Suppressor macrophage treated with lipopolysaccharide for 1 hour (primary cell): ENCODE measurements at regions not wholly inside any gene's neighbourhood (a gene's known extent, or its start where the extent isn't known, plus 50 kb on each side); places are given as distances from the start of the nearest gene placed in this dataset.
"Not testable (repeated sequence)": the region's sequence is repeated elsewhere in the genome, so short reads cannot be mapped to it uniquely, and the experiment has no call there.

Experiments
- DNase-seq, 3 donors: peaks; one replicate each; pipeline ENCODE4 v3.0.0-alpha.2; 2020 to 2022

DNA sequence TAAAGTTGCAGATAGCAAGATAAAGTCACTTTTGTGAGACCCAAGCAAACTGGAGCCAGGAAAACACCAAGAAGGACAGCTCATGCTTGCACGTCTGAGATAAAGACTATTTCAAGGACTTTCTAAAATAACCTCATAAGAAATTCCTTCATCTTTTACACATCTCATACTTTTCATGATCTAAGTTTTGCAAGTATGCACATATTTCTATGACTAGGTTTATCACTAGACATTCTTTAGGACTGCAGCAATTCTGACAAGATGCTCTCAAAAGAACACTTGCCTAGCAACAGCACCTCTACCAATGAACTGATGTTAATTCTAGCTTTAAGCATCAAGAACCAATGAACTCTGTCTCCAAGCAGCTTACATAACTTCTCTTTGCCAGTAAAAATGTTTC is 457.6 kb downstream of the SEMA3D start:
- no peak for DNase-seq

- no peak for DNase-seq
These were observed 464.1 kb downstream of the SEMA3D start for GRCh38 chr7:84722734-84723133.

GRCh38 chr7:84722086-84722485 is 464.8 kb downstream of the SEMA3D start:
- DNase-seq, result no peak

- no peak for DNase-seq
These were observed 466.3 kb downstream of the SEMA3D start for GRCh38 chr7:84720456-84721097.

DNA sequence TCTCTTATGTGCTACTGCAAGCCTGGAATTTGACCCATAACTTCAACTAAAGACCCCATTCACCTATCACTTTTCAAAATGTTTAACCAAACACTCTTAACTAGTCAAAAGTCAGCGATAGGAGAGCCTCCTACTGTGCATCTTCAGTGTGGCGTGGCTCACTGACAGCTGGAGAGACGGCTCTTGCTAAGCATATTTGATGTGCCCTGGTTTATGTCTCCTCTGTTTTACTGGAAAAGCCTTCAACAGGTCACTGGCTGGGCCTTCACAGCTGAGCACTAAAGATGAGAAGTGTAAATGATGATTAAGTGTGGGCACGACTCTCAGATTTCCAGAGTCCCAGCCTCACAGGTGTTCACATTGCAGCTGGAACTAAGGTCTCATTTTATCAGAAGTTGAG is 472.1 kb downstream of the SEMA3D start:
- DNase-seq, result no peak

GRCh38 chr7:84712374-84713121 is 474.3 kb downstream of the SEMA3D start:
- DNase-seq, result no peak

DNA sequence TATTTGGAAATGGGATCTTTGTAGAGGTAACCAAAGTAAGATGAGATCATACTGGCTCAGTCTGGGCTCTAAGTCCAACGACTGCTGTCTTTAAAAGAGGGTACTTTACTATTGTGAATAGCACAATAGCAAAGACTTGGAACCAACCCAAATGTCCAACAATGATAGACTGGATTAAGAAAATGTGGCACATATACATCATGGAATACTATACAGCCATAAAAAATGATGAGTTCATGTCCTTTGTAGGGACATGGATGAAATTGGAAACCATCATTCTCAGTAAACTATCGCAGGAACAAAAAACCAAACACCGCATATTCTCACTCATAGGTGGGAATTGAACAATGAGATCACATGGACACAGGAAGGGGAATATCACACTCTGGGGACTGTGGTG is 476.3 kb downstream of the SEMA3D start:
- not testable (repeated sequence) for DNase-seq

DNA sequence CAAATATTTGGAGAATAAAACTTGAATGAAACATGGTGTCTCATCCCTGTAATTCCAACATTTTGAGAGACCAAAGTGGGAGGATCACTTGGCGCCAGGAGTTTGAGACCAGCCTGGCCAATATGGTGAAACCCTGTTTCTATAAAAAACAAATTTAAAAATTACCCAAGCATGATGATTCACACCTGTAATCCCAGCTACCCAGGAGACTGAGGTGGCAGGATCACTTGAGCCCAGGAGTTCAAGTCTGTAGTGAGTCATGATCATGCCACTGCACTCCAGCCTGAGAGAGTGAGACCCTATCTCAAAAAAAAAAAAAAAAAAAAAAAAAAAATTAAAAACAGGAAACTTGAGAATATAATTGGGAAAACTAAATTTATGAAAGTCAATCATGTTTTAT is 481.1 kb downstream of the SEMA3D start:
- no peak for DNase-seq

- no peak for DNase-seq
These were observed 481.8 kb downstream of the SEMA3D start for GRCh38 chr7:84705079-84705478.

- no peak for DNase-seq
These were observed 482.5 kb downstream of the SEMA3D start for GRCh38 chr7:84704380-84704779.

GRCh38 chr7:84701524-84702306 is 485.1 kb downstream of the SEMA3D start:
- DNase-seq, result no peak

DNA sequence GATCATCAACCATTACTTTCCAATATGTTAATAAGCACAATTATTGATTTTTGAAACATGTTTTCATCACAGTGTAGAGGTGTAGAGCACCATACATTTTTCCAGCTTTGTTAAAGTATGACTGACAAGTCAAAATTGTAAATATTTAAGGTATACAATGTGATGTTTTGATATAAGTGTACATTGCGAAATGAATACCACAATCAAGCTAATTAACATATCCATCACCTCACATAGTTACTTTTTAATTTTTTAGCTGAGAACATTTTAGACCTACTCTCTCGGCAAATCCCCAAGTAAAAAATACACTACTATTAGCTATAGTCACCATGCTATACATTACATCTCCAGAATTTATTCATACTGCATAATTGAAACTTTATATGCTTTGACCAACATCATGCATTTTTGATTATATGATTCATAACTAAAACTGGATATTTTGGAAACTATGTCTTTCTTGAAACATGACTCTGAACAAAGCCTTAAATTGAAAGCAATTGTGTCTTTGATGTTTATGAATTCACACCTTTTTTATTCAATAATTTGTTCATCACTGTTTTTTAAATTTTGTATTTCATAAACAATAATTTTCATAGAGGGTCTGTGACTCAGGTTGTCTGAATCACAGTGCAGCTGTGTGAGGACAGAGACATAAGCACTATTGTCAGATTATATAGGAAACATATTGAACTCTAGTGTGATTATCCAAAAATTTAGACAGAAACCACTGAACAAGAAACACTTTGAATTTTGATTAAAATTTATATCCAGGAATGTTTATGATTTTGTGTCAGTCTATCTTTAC is 486.1 kb downstream of the SEMA3D start:
- no peak for DNase-seq

- no peak for DNase-seq
These were observed 489.4 kb downstream of the SEMA3D start for GRCh38 chr7:84697506-84697905.

DNA sequence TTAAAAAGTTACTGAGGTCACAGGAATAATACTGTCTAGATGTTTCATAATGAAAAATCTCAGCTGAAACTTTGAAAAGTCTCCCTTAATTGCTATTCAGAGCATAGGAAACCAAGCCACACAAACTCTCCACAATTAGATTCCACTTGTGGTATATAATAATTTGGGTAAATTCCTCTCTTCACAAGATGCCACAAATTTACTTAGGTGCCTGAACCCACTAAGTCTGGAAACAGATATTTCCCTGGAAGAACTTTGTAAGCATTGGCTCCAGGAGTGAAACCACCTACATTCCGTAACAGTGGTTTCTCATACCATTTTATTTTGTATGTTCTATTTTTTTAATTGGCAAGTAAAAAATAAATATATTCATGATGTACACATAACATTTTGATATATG is 493.4 kb downstream of the SEMA3D start:
- no peak for DNase-seq

- peak in 1 of 3 donors; percentile 29 for DNase-seq
These were observed 494.1 kb upstream of the SEMA3A start for GRCh38 chr7:84688671-84689070.

DNA sequence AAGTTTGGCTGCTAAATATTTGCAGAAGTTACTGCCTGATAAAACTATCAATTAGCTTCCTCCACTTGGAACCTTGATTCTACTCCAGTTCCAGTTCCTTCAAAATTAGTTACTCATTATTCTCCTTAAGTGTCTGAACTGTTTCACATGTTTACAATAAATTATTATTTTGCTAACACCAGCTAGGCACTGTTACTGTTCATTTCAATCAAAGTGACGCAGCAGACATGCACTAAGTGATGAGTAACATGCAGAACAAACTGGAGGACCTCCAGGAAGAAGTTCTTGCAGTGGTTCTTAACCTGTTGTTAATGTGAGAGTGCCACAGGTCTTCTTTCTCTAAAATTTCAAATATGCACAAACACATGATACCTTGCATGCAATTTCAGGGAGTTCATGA is 491.8 kb upstream of the SEMA3A start:
- DNase-seq, result no peak

DNA sequence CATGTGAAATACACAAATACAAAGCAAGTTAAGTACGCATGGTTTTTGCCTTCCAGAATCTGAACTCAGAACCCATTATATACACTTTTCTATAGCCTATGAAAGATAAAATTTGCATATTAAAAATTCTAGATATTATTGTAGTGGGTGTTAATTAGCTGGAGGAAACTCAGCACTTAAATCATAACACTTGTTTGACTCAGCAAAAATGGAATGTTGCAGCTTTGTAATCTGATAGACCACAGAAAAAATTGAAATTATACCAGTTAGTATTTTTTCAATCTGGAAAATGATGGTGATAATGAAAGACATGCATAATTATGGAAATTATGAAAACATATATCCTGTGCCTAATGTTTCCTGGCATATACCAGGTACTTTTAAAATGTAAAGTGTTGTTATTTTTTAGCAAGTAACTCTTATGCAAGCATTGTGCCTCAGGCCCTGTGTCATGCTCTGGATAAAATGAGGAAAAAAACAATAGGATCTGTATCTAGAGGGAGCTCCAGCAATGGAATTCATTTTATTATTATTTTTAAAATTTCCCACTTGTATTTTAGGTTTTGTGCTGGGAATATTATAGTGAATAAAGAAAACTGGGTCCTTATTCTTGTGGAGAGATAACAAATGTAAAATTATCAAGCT is 490.4 kb upstream of the SEMA3A start:
- no peak for DNase-seq

DNA sequence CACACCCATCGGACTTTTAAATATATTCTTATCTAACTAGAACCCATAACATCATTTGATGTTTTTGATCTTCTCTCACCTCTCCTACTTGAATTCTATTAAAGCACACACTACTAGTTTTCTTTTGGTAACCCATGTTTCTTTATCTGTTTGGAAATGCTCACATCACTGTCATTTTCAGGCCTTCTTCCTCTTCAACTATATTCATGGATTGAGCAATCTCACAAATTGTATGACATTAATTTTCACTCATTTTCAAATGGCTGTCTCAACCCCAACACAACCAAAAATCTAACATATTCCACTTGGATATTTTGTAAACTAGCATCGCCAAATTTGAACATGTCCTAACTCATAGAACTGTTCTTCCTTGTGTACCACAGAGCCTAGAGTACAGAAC is 488.0 kb upstream of the SEMA3A start:
- DNase-seq, result no peak

DNA sequence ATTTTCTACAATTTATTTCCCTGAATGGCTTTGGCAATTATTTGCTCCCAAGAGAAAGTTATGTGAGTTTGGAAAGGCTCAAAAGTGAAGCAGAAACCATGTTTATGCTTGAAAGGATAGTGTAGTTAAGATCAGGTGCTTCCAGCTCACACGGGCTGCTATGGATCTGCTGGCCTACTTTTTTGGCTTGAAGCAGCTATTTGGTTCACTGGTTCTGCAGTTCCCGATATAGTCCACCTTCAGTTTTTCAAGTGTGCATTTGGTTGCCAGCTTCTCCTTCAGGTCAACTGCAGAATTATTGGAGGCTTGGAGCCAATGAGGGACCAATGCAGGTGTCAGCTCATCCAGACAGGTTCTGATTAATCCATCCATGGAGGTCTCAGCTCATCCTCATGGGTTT is 484.3 kb upstream of the SEMA3A start:
- no peak for DNase-seq

- DNase-seq, result no peak
These were observed 482.6 kb upstream of the SEMA3A start for GRCh38 chr7:84677117-84677732.

DNA sequence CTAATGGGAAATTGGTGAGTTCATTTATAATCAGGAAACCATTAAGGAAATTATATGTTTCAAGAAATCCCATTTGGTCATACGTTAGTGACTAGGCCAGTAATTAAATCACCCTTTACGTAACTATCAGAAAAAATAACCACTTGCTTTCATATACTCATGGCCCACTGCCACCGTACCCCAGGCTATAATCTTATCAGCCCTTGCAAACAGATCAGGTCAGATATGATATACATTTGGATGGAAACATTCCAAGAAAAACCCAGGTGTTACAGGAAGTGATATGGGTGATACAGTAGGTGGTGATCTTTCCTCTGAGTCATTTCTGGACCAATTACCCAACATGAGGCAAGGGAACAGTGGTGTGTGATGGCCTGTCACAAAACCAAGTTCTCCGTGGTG is 481.0 kb upstream of the SEMA3A start:
- peak in 1 of 3 donors; percentile 1 for DNase-seq
